Cerebellar cortex (tissue), 1 donor: ENCODE measurements at regions not wholly inside any gene's neighbourhood (a gene's known extent, or its start where the extent isn't known, plus 50 kb on each side); places are given as distances from the start of the nearest gene placed in this dataset.

Source experiments
- DNase-seq: peaks from one replicate; pipeline ENCODE4 v3.0.0-alpha.2; 2015; ENCODE audit warnings: low spot score

GRCh38 chr2:128554151-128554769, 235.6 kb upstream of the HS6ST1 start:
- DNase-seq: no peak

GRCh38 chr2:128555433-128555832, 236.8 kb upstream of the HS6ST1 start:
- no peak for DNase-seq

GRCh38 chr2:128556089-128556488, 237.4 kb upstream of the HS6ST1 start:
- DNase-seq: no peak

GRCh38 chr2:128556633-128557032, 238.0 kb upstream of the HS6ST1 start:
- no peak for DNase-seq

- no peak for DNase-seq
Observed at GRCh38 chr2:128557069-128557468, 238.4 kb upstream of the HS6ST1 start.

- no peak for DNase-seq
Observed at GRCh38 chr2:128557831-128558241, 239.2 kb upstream of the HS6ST1 start.

GRCh38 chr2:128558441-128558840, 239.8 kb upstream of the HS6ST1 start:
- no peak for DNase-seq

GRCh38 chr2:128558895-128559532, 240.3 kb upstream of the HS6ST1 start:
- no peak for DNase-seq

- no peak for DNase-seq
Observed at GRCh38 chr2:128559533-128560515, 241.2 kb upstream of the HS6ST1 start.

- DNase-seq: no peak
Observed at GRCh38 chr2:128560718-128561117, 242.1 kb upstream of the HS6ST1 start.

GRCh38 chr2:128562471-128563347, 244.0 kb upstream of the HS6ST1 start:
- DNase-seq: no peak

- peak; percentile 55 for DNase-seq
Observed at GRCh38 chr2:128563348-128563687, 244.7 kb upstream of the HS6ST1 start.

- DNase-seq: no peak
Observed at GRCh38 chr2:128564131-128564530, 245.5 kb upstream of the HS6ST1 start.

GRCh38 chr2:128564551-128564950, 245.9 kb upstream of the HS6ST1 start:
- no peak for DNase-seq

- no peak for DNase-seq
Observed at GRCh38 chr2:128565441-128565840, 246.8 kb upstream of the HS6ST1 start.

- no peak for DNase-seq
Observed at GRCh38 chr2:128566671-128567070, 248.0 kb upstream of the HS6ST1 start.

- DNase-seq: no peak
Observed at GRCh38 chr2:128568106-128568505, 249.4 kb upstream of the HS6ST1 start.

GRCh38 chr2:128573116-128573515, 254.4 kb upstream of the HS6ST1 start:
- DNase-seq: no peak

GRCh38 chr2:128573531-128573930, 254.9 kb upstream of the HS6ST1 start:
- no peak for DNase-seq

GRCh38 chr2:128577141-128577930, 258.7 kb upstream of the HS6ST1 start:
- DNase-seq: no peak
